SK-N-SH treated with all-trans-retinoic acid at 6 μM for 48 hours (cell line): ENCODE measurements at regions not wholly inside any gene's neighbourhood (a gene's known extent, or its start where the extent isn't known, plus 50 kb on each side); places are given as distances from the start of the nearest gene placed in this dataset.

ENCODE experiments used
- ATAC-seq: fragments of 200-7000 bp; cut with Tn5 transposase; 3 replicates; pipeline ENCODE4 v1.9.1; 2020; ENCODE audit warnings: mild to moderate bottlenecking, moderate library complexity
- ARNTL ChIP-seq: fragments of 450-650 bp; formaldehyde crosslinking; IDR thresholded peaks from 2 replicates; pipeline ENCODE4 v1.5.0; 2020; ENCODE audit warnings: low read depth, mild to moderate bottlenecking, moderate library complexity, borderline replicate concordance
- BACH2 ChIP-seq: fragments of 250-450 bp; sonication (Bioruptor Pico); IDR thresholded peaks from 2 replicates; pipeline ENCODE4 v1.9.0; 2021; ENCODE audit warnings: mild to moderate bottlenecking, borderline replicate concordance
- CREB5 ChIP-seq: fragments of 250-450 bp; sonication (Bioruptor Pico); IDR thresholded peaks from 2 replicates; pipeline ENCODE4 v1.5.1; 2020; ENCODE audit warnings: low read depth, mild to moderate bottlenecking, moderate library complexity
- CSDC2 ChIP-seq: fragments of 250-450 bp; sonication (Bioruptor Pico); IDR thresholded peaks from 2 replicates; pipeline ENCODE4 v1.5.0; 2020; ENCODE audit warnings: mild to moderate bottlenecking, moderate library complexity
- CSRNP3 ChIP-seq: fragments of 250-450 bp; sonication (Bioruptor Pico); IDR thresholded peaks from 2 replicates; pipeline ENCODE4 v1.5.1; 2021; ENCODE audit warnings: mild to moderate bottlenecking, moderate library complexity
- ESRRG ChIP-seq: fragments of 250-450 bp; sonication (Bioruptor Pico); IDR thresholded peaks from 2 replicates; pipeline ENCODE4 v1.6.1; 2021; ENCODE audit warnings: mild to moderate bottlenecking
- GLIS3 ChIP-seq: fragments of 250-450 bp; sonication (Bioruptor Pico); IDR thresholded peaks from 2 replicates; pipeline ENCODE4 v1.5.0; 2020; ENCODE audit warnings: mild to moderate bottlenecking, moderate library complexity
- ISL1 ChIP-seq: fragments of 250-450 bp; sonication (Bioruptor Pico); IDR thresholded peaks from 2 replicates; pipeline ENCODE4 v2.1.2; 2022; ENCODE audit warnings: mild to moderate bottlenecking, moderate library complexity
- OSR1 ChIP-seq: fragments of 250-450 bp; sonication (Bioruptor Pico); IDR thresholded peaks from 2 replicates; pipeline ENCODE4 v1.8.0; 2022; ENCODE audit warnings: moderate library complexity, mild to moderate bottlenecking, inconsistent platforms
- POU6F1 ChIP-seq: fragments of 250-450 bp; sonication (Bioruptor Pico); IDR thresholded peaks from 2 replicates; pipeline ENCODE4 v1.8.0; 2021; ENCODE audit warnings: low read depth, mild to moderate bottlenecking, moderate library complexity, borderline replicate concordance
- PPARA ChIP-seq: fragments of 250-450 bp; sonication (Bioruptor Pico); IDR thresholded peaks from 2 replicates; pipeline ENCODE4 v1.5.0; 2020; ENCODE audit warnings: mild to moderate bottlenecking, borderline replicate concordance
- RARB ChIP-seq: fragments of 250-450 bp; sonication (Bioruptor Pico); IDR thresholded peaks from 2 replicates; pipeline ENCODE4 v1.8.0; 2021; ENCODE audit warnings: mild to moderate bottlenecking, moderate library complexity
- SNAI2 ChIP-seq: fragments of 250-450 bp; sonication (Bioruptor Pico); IDR thresholded peaks from 2 replicates; pipeline ENCODE4 v1.5.0; 2020; ENCODE audit warnings: mild to moderate bottlenecking, moderate library complexity
- TCF4 ChIP-seq: fragments of 250-450 bp; sonication (Bioruptor Pico); IDR thresholded peaks from 2 replicates; pipeline ENCODE4 v1.8.0; 2021; ENCODE audit warnings: mild to moderate bottlenecking, moderate library complexity, borderline replicate concordance
- TSHZ2 ChIP-seq: fragments of 250-450 bp; sonication (Bioruptor Pico); IDR thresholded peaks from 2 replicates; pipeline ENCODE4 v1.5.0; 2020; ENCODE audit warnings: mild to moderate bottlenecking, moderate library complexity
- ZFP30 ChIP-seq: fragments of 450-650 bp; formaldehyde crosslinking; IDR thresholded peaks from 2 replicates; pipeline ENCODE4 v1.5.0; 2022; ENCODE audit warnings: mild to moderate bottlenecking, moderate library complexity
- ZNF565 ChIP-seq: fragments of 450-650 bp; formaldehyde crosslinking; conservative IDR thresholded peaks from 2 replicates; pipeline ENCODE4 v1.5.0; 2020; ENCODE audit warnings: low read depth, mild to moderate bottlenecking, moderate library complexity
- ZNF8 ChIP-seq: fragments of 450-650 bp; formaldehyde crosslinking; IDR thresholded peaks from 2 replicates; pipeline ENCODE4 v1.5.0; 2020; ENCODE audit warnings: mild to moderate bottlenecking, moderate library complexity

- no peak for TF ChIP-seq TSHZ2 (CRISPR knock-in tag)
- TF ChIP-seq CSDC2 (CRISPR knock-in tag), result no peak
- TF ChIP-seq CREB5 (CRISPR knock-in tag), result no peak
- no peak for TF ChIP-seq BACH2 (CRISPR knock-in tag)
- TF ChIP-seq, all 23 proteins: peak for 0
These were observed 139.2 kb upstream of the EOMES start (continued) for GRCh38 chr3:27861046-27862036.

- no peak for ATAC-seq
- no peak for TF ChIP-seq PPARA
- no peak for TF ChIP-seq ZFP30
- TF ChIP-seq ZNF565 (CRISPR knock-in tag), result no peak
These were observed 143.6 kb upstream of the EOMES start for GRCh38 chr3:27865731-27866130.

GRCh38 chr3:27869152-27869551 is 147.0 kb upstream of the EOMES start:
- ATAC-seq, result no peak
- no peak for TF ChIP-seq CSRNP3 (CRISPR knock-in tag)
- no peak for TF ChIP-seq POU6F1 (CRISPR knock-in tag)
- TF ChIP-seq BACH2 (CRISPR knock-in tag), result no peak
- no peak for TF ChIP-seq ESRRG (CRISPR knock-in tag)
- TF ChIP-seq ISL1 (CRISPR knock-in tag), result no peak
- TF ChIP-seq, all 23 proteins: peak for 0

- ATAC-seq, result no peak
- no peak for TF ChIP-seq PPARA
- TF ChIP-seq CSDC2 (CRISPR knock-in tag), result no peak
- TF ChIP-seq ESRRG (CRISPR knock-in tag), result no peak
- no peak for TF ChIP-seq GLIS3 (CRISPR knock-in tag)
- no peak for TF ChIP-seq ZNF565 (CRISPR knock-in tag)
- no peak for TF ChIP-seq CSRNP3 (CRISPR knock-in tag)
- TF ChIP-seq ARNTL (CRISPR knock-in tag), result no peak
- TF ChIP-seq ZNF8 (CRISPR knock-in tag), result no peak
- no peak for TF ChIP-seq SNAI2
- no peak for TF ChIP-seq RARB (CRISPR knock-in tag)
- no peak for TF ChIP-seq POU6F1 (CRISPR knock-in tag)
- no peak for TF ChIP-seq CREB5 (CRISPR knock-in tag)
- TF ChIP-seq OSR1 (CRISPR knock-in tag), result no peak
- TF ChIP-seq ZFP30, result no peak
- no peak for TF ChIP-seq TCF4 (CRISPR knock-in tag)
- TF ChIP-seq BACH2 (CRISPR knock-in tag), result no peak
These were observed 155.2 kb upstream of the EOMES start for GRCh38 chr3:27877061-27878013.
